ENCODE measurements at regions not wholly inside any gene's neighbourhood (a gene's known extent, or its start where the extent isn't known, plus 50 kb on each side); places are given as distances from the start of the nearest gene placed in this dataset.

DNA sequence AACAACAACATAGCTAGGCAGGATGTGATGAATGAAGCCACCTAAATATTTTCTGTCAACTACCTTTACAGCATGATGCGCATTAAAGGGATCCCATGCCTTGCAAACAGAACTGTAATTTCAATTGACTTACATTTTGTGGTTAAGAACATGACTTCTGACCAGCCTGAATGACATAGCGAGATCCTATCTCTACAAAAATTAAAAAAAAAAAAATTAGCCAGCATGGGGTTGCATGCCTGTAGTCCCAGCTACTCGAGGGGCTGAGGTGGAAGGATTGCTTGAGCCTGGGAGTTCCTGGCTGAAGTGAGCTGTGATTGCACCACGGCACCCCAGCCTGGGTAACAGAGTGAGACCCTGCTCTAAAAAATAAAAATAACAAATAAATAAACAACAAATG, 680.6 kb downstream of the IQCM start:
- no peaks in the 10 kb centered on the region for H3K27me3 ChIP-seq

GRCh38 chr4:149121023-149121404, 678.8 kb upstream of the NR3C2 start:
- intact Hi-C loops (cut with DNase I) = no loop called here
- H3K9me3 ChIP-seq = no peaks in the 10 kb centered on the region
- H3K27ac ChIP-seq = no peak overlapping the region
- H3K4me3 ChIP-seq = no peak overlapping the region
- TF ChIP-seq POLR2AphosphoS5 (IDR thresholded peaks at IDR 0.05; ENCODE audit: insufficient read depth in 1 of 2, low read depth in 1 of 2) (no peak), POLR2A (IDR thresholded peaks at IDR 0.05) (no peak)
- TF ChIP-seq, protein P1, sequence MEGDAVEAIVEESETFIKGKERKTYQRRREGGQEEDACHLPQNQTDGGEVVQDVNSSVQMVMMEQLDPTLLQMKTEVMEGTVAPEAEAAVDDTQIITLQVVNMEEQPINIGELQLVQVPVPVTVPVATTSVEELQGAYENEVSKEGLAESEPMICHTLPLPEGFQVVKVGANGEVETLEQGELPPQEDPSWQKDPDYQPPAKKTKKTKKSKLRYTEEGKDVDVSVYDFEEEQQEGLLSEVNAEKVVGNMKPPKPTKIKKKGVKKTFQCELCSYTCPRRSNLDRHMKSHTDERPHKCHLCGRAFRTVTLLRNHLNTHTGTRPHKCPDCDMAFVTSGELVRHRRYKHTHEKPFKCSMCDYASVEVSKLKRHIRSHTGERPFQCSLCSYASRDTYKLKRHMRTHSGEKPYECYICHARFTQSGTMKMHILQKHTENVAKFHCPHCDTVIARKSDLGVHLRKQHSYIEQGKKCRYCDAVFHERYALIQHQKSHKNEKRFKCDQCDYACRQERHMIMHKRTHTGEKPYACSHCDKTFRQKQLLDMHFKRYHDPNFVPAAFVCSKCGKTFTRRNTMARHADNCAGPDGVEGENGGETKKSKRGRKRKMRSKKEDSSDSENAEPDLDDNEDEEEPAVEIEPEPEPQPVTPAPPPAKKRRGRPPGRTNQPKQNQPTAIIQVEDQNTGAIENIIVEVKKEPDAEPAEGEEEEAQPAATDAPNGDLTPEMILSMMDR (IDR thresholded peaks at IDR 0.05) = no peak
- H3K4me1 ChIP-seq = no peaks in the 10 kb centered on the region
- no peaks in the 10 kb centered on the region for H3K36me3 ChIP-seq
- no peaks in the 10 kb centered on the region for H3K27me3 ChIP-seq
- no peak for DNase-seq (ENCODE audit: extremely low spot score in 2 of 2)

More for the DNA sequence above, 680.6 kb downstream of the IQCM start:
- Histone ChIP-seq H3K36me3 (no peaks in the 10 kb centered on the region), H3K9me3 (no peaks in the 10 kb centered on the region), H3K4me1 (no peaks in the 10 kb centered on the region), H3K4me3 (no peak overlapping the region), H3K27ac (no peak overlapping the region)
- DNase-seq (ENCODE audit: extremely low spot score in 2 of 2) = no peak
- intact Hi-C loops (cut with DNase I) = no loop called here
- TF ChIP-seq POLR2A (IDR thresholded peaks at IDR 0.05) (no peak), POLR2AphosphoS5 (IDR thresholded peaks at IDR 0.05; ENCODE audit: insufficient read depth in 1 of 2, low read depth in 1 of 2) (no peak)
- TF ChIP-seq, protein P1 (IDR thresholded peaks at IDR 0.05) = no peak

GRCh38 chr4:149120331-149121022, 678.3 kb upstream of the NR3C2 start:
- intact Hi-C loops (cut with DNase I) = no loop called here
- no peak overlapping the region for H3K27ac ChIP-seq
- H3K27me3 ChIP-seq = no peaks in the 10 kb centered on the region
- no peak overlapping the region for H3K4me3 ChIP-seq
- H3K4me1 ChIP-seq = no peaks in the 10 kb centered on the region
- TF ChIP-seq POLR2AphosphoS5 (IDR thresholded peaks at IDR 0.05; ENCODE audit: insufficient read depth in 1 of 2, low read depth in 1 of 2) (no peak), POLR2A (IDR thresholded peaks at IDR 0.05) (no peak)
- TF ChIP-seq, protein P1 (IDR thresholded peaks at IDR 0.05) = no peak
- H3K36me3 ChIP-seq = no peaks in the 10 kb centered on the region
- DNase-seq (ENCODE audit: extremely low spot score in 2 of 2) = no peak
- no peaks in the 10 kb centered on the region for H3K9me3 ChIP-seq

DNA sequence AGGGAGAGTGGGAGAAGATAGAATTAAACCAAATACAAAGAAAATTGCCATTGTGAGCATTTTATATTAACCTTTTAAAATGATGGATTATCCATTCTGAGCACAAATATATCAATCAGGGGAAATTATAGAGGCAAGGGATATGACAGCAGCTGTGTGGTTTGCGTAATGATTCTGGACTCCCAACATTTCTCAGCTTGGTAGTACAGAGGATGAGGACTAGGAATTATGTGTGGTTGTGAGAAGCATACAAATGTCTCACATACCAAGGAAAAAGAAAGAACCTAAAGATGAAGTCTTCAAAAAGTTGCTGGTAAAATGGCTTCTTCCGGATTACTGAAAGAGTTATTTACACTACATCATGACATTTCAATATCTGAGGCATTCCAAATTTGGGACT, 674.6 kb upstream of the NR3C2 start:
- no peak overlapping the region for H3K27ac ChIP-seq
- TF ChIP-seq POLR2A (IDR thresholded peaks at IDR 0.05) = no peak
- intact Hi-C loops (cut with DNase I) = no loop called here
- H3K9me3 ChIP-seq = no peaks in the 10 kb centered on the region
- no peaks in the 10 kb centered on the region for H3K36me3 ChIP-seq
- H3K4me3 ChIP-seq = no peak overlapping the region
- no peaks in the 10 kb centered on the region for H3K27me3 ChIP-seq
- no peaks in the 10 kb centered on the region for H3K4me1 ChIP-seq
- no peak for DNase-seq (ENCODE audit: extremely low spot score in 2 of 2)

DNA sequence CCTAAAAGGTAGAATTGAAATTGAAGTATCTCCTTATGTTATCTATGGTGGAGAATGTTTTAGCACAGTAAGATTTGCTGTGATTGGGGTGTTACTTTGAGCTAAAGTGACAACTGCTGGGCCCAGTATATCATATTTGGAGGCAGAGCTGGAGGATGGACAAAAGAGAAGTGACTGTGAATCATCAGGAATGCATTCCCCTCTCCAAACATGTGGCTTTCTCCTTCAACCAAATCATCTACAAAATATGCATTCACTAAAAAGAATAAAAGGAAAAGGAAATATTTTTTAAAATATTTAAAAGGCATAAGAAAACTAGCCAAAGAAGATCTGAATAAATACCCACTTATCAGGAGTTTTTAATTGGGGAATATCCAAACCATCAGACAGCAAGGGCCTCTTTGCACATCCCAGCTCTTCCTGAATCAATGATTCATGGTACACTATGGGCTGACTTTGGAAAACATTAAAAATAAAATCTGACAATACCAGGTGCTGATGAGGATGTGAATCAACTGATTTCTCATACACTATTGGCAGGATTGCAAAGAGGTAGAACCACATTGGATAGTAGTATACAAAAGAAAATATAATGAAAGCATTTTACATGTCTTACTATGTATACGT, 671.7 kb upstream of the NR3C2 start:
- no peaks in the 10 kb centered on the region for H3K36me3 ChIP-seq
- TF ChIP-seq POLR2A (IDR thresholded peaks at IDR 0.05) (no peak), POLR2AphosphoS5 (IDR thresholded peaks at IDR 0.05; ENCODE audit: insufficient read depth in 1 of 2, low read depth in 1 of 2) (no peak)
- TF ChIP-seq, protein P1 (IDR thresholded peaks at IDR 0.05) = no peak
- H3K9me3 ChIP-seq = no peaks in the 10 kb centered on the region
- intact Hi-C loops (cut with DNase I) = no loop called here
- no peak overlapping the region for H3K27ac ChIP-seq
- H3K4me1 ChIP-seq = no peaks in the 10 kb centered on the region
- H3K27me3 ChIP-seq = no peaks in the 10 kb centered on the region
- no peak overlapping the region for H3K4me3 ChIP-seq
- no peak for DNase-seq (ENCODE audit: extremely low spot score in 2 of 2)

Data from vagina (tissue), 2 donors.